ENCODE measurements at regions not wholly inside any gene's neighbourhood (a gene's known extent, or its start where the extent isn't known, plus 50 kb on each side); places are given as distances from the start of the nearest gene placed in this dataset.

GRCh38 chr20:56766528-56766927 is 137.4 kb downstream of the TFAP2C start:
- DNase-seq = no peak
- Histone ChIP-seq H3K9me3 (ENCODE audit: control extremely low read depth in 1 of 5, control insufficient read depth in 4 of 5, insufficient read depth in 2 of 5, low read depth in 1 of 5, low read length in 4 of 5) (no peaks in the 10 kb centered on the region), H3K36me3 (ENCODE audit: control insufficient read depth in 4 of 4, insufficient read depth in 4 of 4, low read length in 3 of 4) (no peaks in the 10 kb centered on the region), H3K4me3 (ENCODE audit: control insufficient read depth in 1 of 7, extremely low read depth in 1 of 7, insufficient read depth in 4 of 7, low read depth in 2 of 7, low read length in 6 of 7) (no peak overlapping the region), H3K27ac (ENCODE audit: insufficient read depth in 1 of 2, low read depth in 1 of 2, low read length in 2 of 2, poor library complexity in 1 of 2, severe bottlenecking in 2 of 2) (no peak overlapping the region), H3K27me3 (replicated peaks in 2 of 5; ENCODE audit: control insufficient read depth in 4 of 5, insufficient read depth in 5 of 5, low read length in 4 of 5) (peaks cover 0 to 8% (median 0%) of the 10 kb centered on the region in 5 experiments), H3K4me1 (ENCODE audit: control extremely low read depth in 1 of 4, control insufficient read depth in 4 of 4, insufficient read depth in 4 of 4, low read length in 3 of 4) (no peaks in the 10 kb centered on the region)
- POLR2A ChIA-PET = no interaction called here
- 20% methylated on average over 1 of the region's 3 CpGs for WGBS (ENCODE audit: insufficient coverage)
- CTCF ChIA-PET = no interaction called here

GRCh38 chr20:56769921-56770600 is 141.0 kb downstream of the TFAP2C start:
- peaks cover 0 to 9% (median 4%) of the 10 kb centered on the region in 5 experiments for H3K27me3 ChIP-seq (replicated peaks in 2 of 5; ENCODE audit: control insufficient read depth in 4 of 5, insufficient read depth in 5 of 5, low read length in 4 of 5)
- H3K9me3 ChIP-seq (ENCODE audit: control extremely low read depth in 1 of 5, control insufficient read depth in 4 of 5, insufficient read depth in 2 of 5, low read depth in 1 of 5, low read length in 4 of 5) = no peaks in the 10 kb centered on the region
- H3K27ac ChIP-seq (ENCODE audit: insufficient read depth in 1 of 2, low read depth in 1 of 2, low read length in 2 of 2, poor library complexity in 1 of 2, severe bottlenecking in 2 of 2) = no peak overlapping the region
- ChIA-PET POLR2A (no interaction called here), CTCF (no interaction called here)
- no peaks in the 10 kb centered on the region for H3K4me1 ChIP-seq (ENCODE audit: control extremely low read depth in 1 of 4, control insufficient read depth in 4 of 4, insufficient read depth in 4 of 4, low read length in 3 of 4)
- no peak for DNase-seq
- H3K4me3 ChIP-seq (ENCODE audit: control insufficient read depth in 1 of 7, extremely low read depth in 1 of 7, insufficient read depth in 4 of 7, low read depth in 2 of 7, low read length in 6 of 7) = no peak overlapping the region
- H3K36me3 ChIP-seq (ENCODE audit: control insufficient read depth in 4 of 4, insufficient read depth in 4 of 4, low read length in 3 of 4) = no peaks in the 10 kb centered on the region
- 96% methylated on average over 5 of the region's 7 CpGs for WGBS (ENCODE audit: insufficient coverage)

- DNase-seq = no peak
- 96% methylated on average over 4 of the region's 5 CpGs for WGBS (ENCODE audit: insufficient coverage)
- CTCF ChIA-PET = no interaction called here
These were observed 144.6 kb downstream of the TFAP2C start for GRCh38 chr20:56773749-56774148.

GRCh38 chr20:56774873-56775272 is 145.8 kb downstream of the TFAP2C start:
- H3K9me3 ChIP-seq (ENCODE audit: control extremely low read depth in 1 of 5, control insufficient read depth in 4 of 5, insufficient read depth in 2 of 5, low read depth in 1 of 5, low read length in 4 of 5) = no peaks in the 10 kb centered on the region
- DNase-seq = no peak
- H3K4me1 ChIP-seq (ENCODE audit: control extremely low read depth in 1 of 4, control insufficient read depth in 4 of 4, insufficient read depth in 4 of 4, low read length in 3 of 4) = no peaks in the 10 kb centered on the region
- H3K27me3 ChIP-seq (replicated peaks in 2 of 5; ENCODE audit: control insufficient read depth in 4 of 5, insufficient read depth in 5 of 5, low read length in 4 of 5) = peaks cover 0 to 18% (median 8%) of the 10 kb centered on the region in 5 experiments
- POLR2A ChIA-PET = no interaction called here
- CTCF ChIA-PET = no interaction called here
- H3K4me3 ChIP-seq (ENCODE audit: control insufficient read depth in 1 of 7, extremely low read depth in 1 of 7, insufficient read depth in 4 of 7, low read depth in 2 of 7, low read length in 6 of 7) = no peak overlapping the region
- no CpG with 5 or more reads among the region's 5 CpGs for WGBS (ENCODE audit: insufficient coverage)
- H3K27ac ChIP-seq (ENCODE audit: insufficient read depth in 1 of 2, low read depth in 1 of 2, low read length in 2 of 2, poor library complexity in 1 of 2, severe bottlenecking in 2 of 2) = no peak overlapping the region
- H3K36me3 ChIP-seq (ENCODE audit: control insufficient read depth in 4 of 4, insufficient read depth in 4 of 4, low read length in 3 of 4) = no peaks in the 10 kb centered on the region

More at GRCh38 chr20:56773749-56774148, 144.6 kb downstream of the TFAP2C start:
- H3K36me3 ChIP-seq (ENCODE audit: control insufficient read depth in 4 of 4, insufficient read depth in 4 of 4, low read length in 3 of 4) = no peaks in the 10 kb centered on the region
- H3K4me1 ChIP-seq (ENCODE audit: control extremely low read depth in 1 of 4, control insufficient read depth in 4 of 4, insufficient read depth in 4 of 4, low read length in 3 of 4) = no peaks in the 10 kb centered on the region
- no peak overlapping the region for H3K27ac ChIP-seq (ENCODE audit: insufficient read depth in 1 of 2, low read depth in 1 of 2, low read length in 2 of 2, poor library complexity in 1 of 2, severe bottlenecking in 2 of 2)
- no peaks in the 10 kb centered on the region for H3K9me3 ChIP-seq (ENCODE audit: control extremely low read depth in 1 of 5, control insufficient read depth in 4 of 5, insufficient read depth in 2 of 5, low read depth in 1 of 5, low read length in 4 of 5)
- no peak overlapping the region for H3K4me3 ChIP-seq (ENCODE audit: control insufficient read depth in 1 of 7, extremely low read depth in 1 of 7, insufficient read depth in 4 of 7, low read depth in 2 of 7, low read length in 6 of 7)
- H3K27me3 ChIP-seq (replicated peaks in 2 of 5; ENCODE audit: control insufficient read depth in 4 of 5, insufficient read depth in 5 of 5, low read length in 4 of 5) = peaks cover 0 to 11% (median 4%) of the 10 kb centered on the region in 5 experiments
- POLR2A ChIA-PET = interaction anchor here (0.5 kb wide), 1 partner anchor 1165 kb away, joined by 3 read pairs; no protein-coding TSS in a partner anchor

- H3K9me3 ChIP-seq (ENCODE audit: control extremely low read depth in 1 of 5, control insufficient read depth in 4 of 5, insufficient read depth in 2 of 5, low read depth in 1 of 5, low read length in 4 of 5) = no peaks in the 10 kb centered on the region
- no peak overlapping the region for H3K4me3 ChIP-seq (ENCODE audit: control insufficient read depth in 1 of 7, extremely low read depth in 1 of 7, insufficient read depth in 4 of 7, low read depth in 2 of 7, low read length in 6 of 7)
- H3K4me1 ChIP-seq (ENCODE audit: control extremely low read depth in 1 of 4, control insufficient read depth in 4 of 4, insufficient read depth in 4 of 4, low read length in 3 of 4) = no peaks in the 10 kb centered on the region
- POLR2A ChIA-PET = no interaction called here
- H3K27me3 ChIP-seq (replicated peaks in 2 of 5; ENCODE audit: control insufficient read depth in 4 of 5, insufficient read depth in 5 of 5, low read length in 4 of 5) = peaks cover 0 to 23% (median 8%) of the 10 kb centered on the region in 5 experiments
- H3K36me3 ChIP-seq (ENCODE audit: control insufficient read depth in 4 of 4, insufficient read depth in 4 of 4, low read length in 3 of 4) = no peaks in the 10 kb centered on the region
- WGBS (ENCODE audit: insufficient coverage) = 81% methylated on average over 8 of the region's 9 CpGs
- no peak for DNase-seq
- CTCF ChIA-PET = no interaction called here
- no peak overlapping the region for H3K27ac ChIP-seq (ENCODE audit: insufficient read depth in 1 of 2, low read depth in 1 of 2, low read length in 2 of 2, poor library complexity in 1 of 2, severe bottlenecking in 2 of 2)
These were observed 147.2 kb downstream of the TFAP2C start for GRCh38 chr20:56776345-56776744.

- WGBS (ENCODE audit: insufficient coverage) = 48% methylated on average over 6 of the region's 8 CpGs
- Histone ChIP-seq H3K27ac (ENCODE audit: insufficient read depth in 1 of 2, low read depth in 1 of 2, low read length in 2 of 2, poor library complexity in 1 of 2, severe bottlenecking in 2 of 2) (no peak overlapping the region), H3K4me3 (ENCODE audit: control insufficient read depth in 1 of 7, extremely low read depth in 1 of 7, insufficient read depth in 4 of 7, low read depth in 2 of 7, low read length in 6 of 7) (no peak overlapping the region), H3K27me3 (replicated peaks in 2 of 5; ENCODE audit: control insufficient read depth in 4 of 5, insufficient read depth in 5 of 5, low read length in 4 of 5) (peaks cover 0 to 23% (median 8%) of the 10 kb centered on the region in 5 experiments), H3K4me1 (ENCODE audit: control extremely low read depth in 1 of 4, control insufficient read depth in 4 of 4, insufficient read depth in 4 of 4, low read length in 3 of 4) (no peaks in the 10 kb centered on the region), H3K9me3 (ENCODE audit: control extremely low read depth in 1 of 5, control insufficient read depth in 4 of 5, insufficient read depth in 2 of 5, low read depth in 1 of 5, low read length in 4 of 5) (no peaks in the 10 kb centered on the region), H3K36me3 (ENCODE audit: control insufficient read depth in 4 of 4, insufficient read depth in 4 of 4, low read length in 3 of 4) (no peaks in the 10 kb centered on the region)
- ChIA-PET POLR2A (no interaction called here), CTCF (no interaction called here)
- DNase-seq = no peak
These were observed 149.7 kb downstream of the TFAP2C start for GRCh38 chr20:56778765-56779195.

GRCh38 chr20:56779452-56780143 is 150.5 kb downstream of the TFAP2C start:
- Histone ChIP-seq H3K27ac (ENCODE audit: insufficient read depth in 1 of 2, low read depth in 1 of 2, low read length in 2 of 2, poor library complexity in 1 of 2, severe bottlenecking in 2 of 2) (no peak overlapping the region), H3K9me3 (ENCODE audit: control extremely low read depth in 1 of 5, control insufficient read depth in 4 of 5, insufficient read depth in 2 of 5, low read depth in 1 of 5, low read length in 4 of 5) (no peaks in the 10 kb centered on the region), H3K27me3 (replicated peaks in 2 of 5; ENCODE audit: control insufficient read depth in 4 of 5, insufficient read depth in 5 of 5, low read length in 4 of 5) (peaks cover 0 to 23% (median 8%) of the 10 kb centered on the region in 5 experiments), H3K4me3 (ENCODE audit: control insufficient read depth in 1 of 7, extremely low read depth in 1 of 7, insufficient read depth in 4 of 7, low read depth in 2 of 7, low read length in 6 of 7) (no peak overlapping the region), H3K36me3 (ENCODE audit: control insufficient read depth in 4 of 4, insufficient read depth in 4 of 4, low read length in 3 of 4) (no peaks in the 10 kb centered on the region), H3K4me1 (ENCODE audit: control extremely low read depth in 1 of 4, control insufficient read depth in 4 of 4, insufficient read depth in 4 of 4, low read length in 3 of 4) (no peaks in the 10 kb centered on the region)
- DNase-seq = no peak
- POLR2A ChIA-PET = no interaction called here
- 67% methylated on average over 7 of the region's 11 CpGs for WGBS (ENCODE audit: insufficient coverage)
- CTCF ChIA-PET = no interaction called here

All from common myeloid progenitor, CD34-positive (primary cell).